ENCODE measurements at regions not wholly inside any gene's neighbourhood (a gene's known extent, or its start where the extent isn't known, plus 50 kb on each side); places are given as distances from the start of the nearest gene placed in this dataset.

- Histone ChIP-seq H3K4me3 (no peak overlapping the region), H3K36me3 (ENCODE audit: control insufficient read depth in 4 of 4, insufficient read depth in 4 of 4, low read length in 4 of 4) (no peaks in the 10 kb centered on the region), H3K27me3 (ENCODE audit: control insufficient read depth in 3 of 3, insufficient read depth in 3 of 3, low read length in 2 of 3) (peaks cover 0 to 3% (median 0%) of the 10 kb centered on the region in 3 donors), H3K4me1 (ENCODE audit: control insufficient read depth in 5 of 5, insufficient read depth in 5 of 5, low read length in 5 of 5) (peaks cover 0 to 4% (median 0%) of the 10 kb centered on the region in 5 donors), H3K9me3 (ENCODE audit: control insufficient read depth in 4 of 4, insufficient read depth in 3 of 4, low read length in 3 of 4) (no peaks in the 10 kb centered on the region), H3K27ac (ENCODE audit: low read depth in 1 of 2, low read length in 1 of 2) (no peak overlapping the region), H3K9ac (ENCODE audit: insufficient read depth in 1 of 2, low read length in 2 of 2) (no peak overlapping the region)
- WGBS, 2 donors: 69 to 75% methylated on average over 1 of the region's 1 CpG
- TF ChIP-seq, protein P1, sequence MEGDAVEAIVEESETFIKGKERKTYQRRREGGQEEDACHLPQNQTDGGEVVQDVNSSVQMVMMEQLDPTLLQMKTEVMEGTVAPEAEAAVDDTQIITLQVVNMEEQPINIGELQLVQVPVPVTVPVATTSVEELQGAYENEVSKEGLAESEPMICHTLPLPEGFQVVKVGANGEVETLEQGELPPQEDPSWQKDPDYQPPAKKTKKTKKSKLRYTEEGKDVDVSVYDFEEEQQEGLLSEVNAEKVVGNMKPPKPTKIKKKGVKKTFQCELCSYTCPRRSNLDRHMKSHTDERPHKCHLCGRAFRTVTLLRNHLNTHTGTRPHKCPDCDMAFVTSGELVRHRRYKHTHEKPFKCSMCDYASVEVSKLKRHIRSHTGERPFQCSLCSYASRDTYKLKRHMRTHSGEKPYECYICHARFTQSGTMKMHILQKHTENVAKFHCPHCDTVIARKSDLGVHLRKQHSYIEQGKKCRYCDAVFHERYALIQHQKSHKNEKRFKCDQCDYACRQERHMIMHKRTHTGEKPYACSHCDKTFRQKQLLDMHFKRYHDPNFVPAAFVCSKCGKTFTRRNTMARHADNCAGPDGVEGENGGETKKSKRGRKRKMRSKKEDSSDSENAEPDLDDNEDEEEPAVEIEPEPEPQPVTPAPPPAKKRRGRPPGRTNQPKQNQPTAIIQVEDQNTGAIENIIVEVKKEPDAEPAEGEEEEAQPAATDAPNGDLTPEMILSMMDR (IDR thresholded peaks at IDR 0.05; ENCODE audit: control extremely low read depth, extremely low read depth): no peak
- no peak for ATAC-seq (ENCODE audit: insufficient read depth, low FRiP score)
- no peak for DNase-seq
Observed at GRCh38 chr5:158121678-158122077, 262.7 kb upstream of the CLINT1 start.

GRCh38 chr5:158120760-158121159, 261.8 kb upstream of the CLINT1 start:
- Histone ChIP-seq H3K9ac (ENCODE audit: insufficient read depth in 1 of 2, low read length in 2 of 2) (no peak overlapping the region), H3K9me3 (ENCODE audit: control insufficient read depth in 4 of 4, insufficient read depth in 3 of 4, low read length in 3 of 4) (no peaks in the 10 kb centered on the region), H3K4me1 (ENCODE audit: control insufficient read depth in 5 of 5, insufficient read depth in 5 of 5, low read length in 5 of 5) (peaks cover 0 to 4% (median 0%) of the 10 kb centered on the region in 5 donors), H3K27ac (ENCODE audit: low read depth in 1 of 2, low read length in 1 of 2) (no peak overlapping the region), H3K4me3 (no peak overlapping the region), H3K27me3 (ENCODE audit: control insufficient read depth in 3 of 3, insufficient read depth in 3 of 3, low read length in 2 of 3) (no peaks in the 10 kb centered on the region), H3K36me3 (ENCODE audit: control insufficient read depth in 4 of 4, insufficient read depth in 4 of 4, low read length in 4 of 4) (no peaks in the 10 kb centered on the region)
- TF ChIP-seq, protein P1 (IDR thresholded peaks at IDR 0.05; ENCODE audit: control extremely low read depth, extremely low read depth): no peak
- ATAC-seq (ENCODE audit: insufficient read depth, low FRiP score): no peak
- DNase-seq: no peak
- 91 to 92% methylated on average over 1 of the region's 1 CpG for WGBS, 2 donors

DNA sequence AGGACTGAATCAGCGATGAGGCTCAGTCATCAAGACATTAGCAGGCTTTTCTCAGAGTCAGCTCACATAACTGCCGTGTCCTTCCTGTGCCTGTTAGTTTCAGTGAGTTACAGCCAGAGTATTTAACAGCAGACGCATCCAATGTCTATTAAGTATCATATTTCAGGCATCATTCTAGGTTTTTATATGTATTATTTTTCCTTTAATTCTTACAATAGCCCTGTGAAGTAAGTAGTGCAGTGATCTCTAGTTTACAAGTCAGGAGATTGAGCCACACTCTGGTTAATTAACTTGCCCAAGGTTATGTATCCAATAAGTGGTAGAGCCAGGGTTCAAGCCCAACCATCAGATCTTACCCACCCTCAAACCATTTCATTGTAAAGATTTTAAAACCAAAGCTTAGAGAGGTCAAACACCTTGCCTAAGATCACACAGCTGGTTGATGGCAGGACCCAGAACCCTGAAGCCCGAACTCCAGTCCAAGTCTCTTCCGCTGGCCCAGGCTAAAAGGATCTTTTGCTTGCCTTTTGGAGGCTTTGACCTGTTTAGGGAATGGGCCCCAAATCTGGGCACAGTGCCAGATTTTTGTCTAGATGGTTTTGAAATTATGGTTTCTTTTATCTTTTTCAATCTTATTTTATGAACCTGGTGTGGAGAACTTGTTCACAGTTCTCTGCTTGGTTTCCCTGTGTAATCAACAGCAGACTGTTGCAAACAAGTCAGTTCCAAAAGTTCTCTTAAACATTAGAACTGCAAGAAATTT, 261.2 kb upstream of the CLINT1 start:
- Histone ChIP-seq H3K4me3 (no peak overlapping the region), H3K27ac (ENCODE audit: low read depth in 1 of 2, low read length in 1 of 2) (no peak overlapping the region), H3K9ac (ENCODE audit: insufficient read depth in 1 of 2, low read length in 2 of 2) (no peak overlapping the region), H3K4me1 (ENCODE audit: control insufficient read depth in 5 of 5, insufficient read depth in 5 of 5, low read length in 5 of 5) (peaks cover 0 to 4% (median 0%) of the 10 kb centered on the region in 5 donors), H3K9me3 (ENCODE audit: control insufficient read depth in 4 of 4, insufficient read depth in 3 of 4, low read length in 3 of 4) (no peaks in the 10 kb centered on the region), H3K27me3 (ENCODE audit: control insufficient read depth in 3 of 3, insufficient read depth in 3 of 3, low read length in 2 of 3) (no peaks in the 10 kb centered on the region), H3K36me3 (ENCODE audit: control insufficient read depth in 4 of 4, insufficient read depth in 4 of 4, low read length in 4 of 4) (no peaks in the 10 kb centered on the region)
- TF ChIP-seq, protein P1 (IDR thresholded peaks at IDR 0.05; ENCODE audit: control extremely low read depth, extremely low read depth): no peak
- DNase-seq (peak in 2 of 3 donors; percentile 6 to 33), ATAC-seq (ENCODE audit: insufficient read depth, low FRiP score) (no peak)
- 80 to 82% methylated on average over 5 of the region's 5 CpGs for WGBS, 2 donors

All from lung (tissue), 11 donors.